CD4-positive, CD25-positive, alpha-beta regulatory T cell (primary cell): ENCODE measurements at regions not wholly inside any gene's neighbourhood (a gene's known extent, or its start where the extent isn't known, plus 50 kb on each side); places are given as distances from the start of the nearest gene placed in this dataset.
A peak's percentile ranks its signal among the peaks of the same experiment; 100 is the strongest.

ENCODE experiments used
- ATAC-seq, 2 donors: fragments of 150-1000 bp; cut with Tn5 transposase; one replicate each; pipeline ENCODE4 v1.10.0; 2021; ENCODE audit warnings: low read depth in 2 of 2, moderate number of reproducible peaks in 2 of 2, moderate library complexity in 1 of 2
- DNase-seq, 3 donors: peaks; one replicate each; pipeline versions ENCODE4 v3.0.0 to v3.0.0-alpha.2; 2012 to 2022; ENCODE audit warnings: mixed read lengths in 1 of 3
- H3K27ac ChIP-seq: one replicate; pipeline ENCODE4 v1.7.0; 2013; ENCODE audit warnings: mild to moderate bottlenecking, low read length; ENCODE audit not compliant: insufficient read depth, poor library complexity, severe bottlenecking
- H3K27me3 ChIP-seq: one replicate; pipeline ENCODE4 v1.7.0; 2013; ENCODE audit warnings: low read length; ENCODE audit not compliant: control insufficient read depth, insufficient read depth
- H3K36me3 ChIP-seq: one replicate; pipeline ENCODE4 v1.7.0; 2013; ENCODE audit warnings: mild to moderate bottlenecking, low read length, moderate library complexity; ENCODE audit not compliant: control insufficient read depth, insufficient read depth
- H3K4me1 ChIP-seq: 2 replicates; pipeline ENCODE4 v1.7.0; 2013; ENCODE audit warnings: mild to moderate bottlenecking, low read length; ENCODE audit not compliant: insufficient read depth, control insufficient read depth, poor library complexity, severe bottlenecking
- H3K4me3 ChIP-seq: one replicate; pipeline ENCODE4 v1.7.0; 2013; ENCODE audit warnings: low read depth, mild to moderate bottlenecking, low read length, moderate library complexity
- H3K9me3 ChIP-seq, 2 experiments: 1 replicate in 1 of 2; 2 replicates in 1 of 2; pipeline ENCODE4 v1.7.0; 2013; ENCODE audit warnings: low read length in 2 of 2, mild to moderate bottlenecking in 1 of 2, moderate library complexity in 1 of 2; ENCODE audit not compliant: control insufficient read depth in 2 of 2
- H3K27ac Mint-ChIP-seq, 3 donors: one replicate each; pipeline ENCODE4 v1.8.0; 2020 to 2022; ENCODE audit warnings: mild to moderate bottlenecking in 3 of 3, mixed read lengths in 3 of 3, moderate library complexity in 2 of 3
- H3K27me3 Mint-ChIP-seq: one replicate; pipeline ENCODE4 v1.8.0; 2022; ENCODE audit warnings: mild to moderate bottlenecking, mixed read lengths
- H3K36me3 Mint-ChIP-seq: one replicate; pipeline ENCODE4 v1.8.0; 2020; ENCODE audit warnings: mixed read lengths
- H3K4me1 Mint-ChIP-seq, 4 donors: one replicate each; pipeline ENCODE4 v1.8.0; 2020 to 2022; ENCODE audit warnings: mixed read lengths in 4 of 4, mild to moderate bottlenecking in 1 of 4
- H3K4me3 Mint-ChIP-seq, 4 donors: one replicate each; pipeline ENCODE4 v1.8.0; 2020 to 2022; ENCODE audit warnings: mild to moderate bottlenecking in 4 of 4, mixed read lengths in 4 of 4, moderate library complexity in 3 of 4
- H3K9me3 Mint-ChIP-seq, 7 donors: one replicate each; pipeline ENCODE4 v1.8.0; 2020 to 2022; ENCODE audit warnings: mixed read lengths in 7 of 7, mild to moderate bottlenecking in 3 of 7, moderate library complexity in 2 of 7

- Histone ChIP-seq H3K27me3 (no peaks in the 10 kb centered on the region), H3K4me1 (no peaks in the 10 kb centered on the region), H3K36me3 (no peaks in the 10 kb centered on the region), H3K9me3 (no peaks in the 10 kb centered on the region), H3K4me3 (no peak overlapping the region), H3K27ac (no peak overlapping the region)
- DNase-seq (no peak), ATAC-seq (no peak)
- peaks cover 0 to 11% (median 2%) of the 10 kb centered on the region in 7 donors for H3K9me3 Mint-ChIP-seq
- H3K27ac Mint-ChIP-seq: no peak overlapping the region
- H3K36me3 Mint-ChIP-seq: no peaks in the 10 kb centered on the region
- H3K27me3 Mint-ChIP-seq: no peaks in the 10 kb centered on the region
- no peaks in the 10 kb centered on the region for H3K4me1 Mint-ChIP-seq
- H3K4me3 Mint-ChIP-seq: no peak overlapping the region
Observed at GRCh38 chr5:99640646-99641045, 711.8 kb upstream of the CHD1 start.

- Mint-ChIP-seq H3K9me3 (peaks cover 0 to 11% (median 2%) of the 10 kb centered on the region in 7 donors), H3K4me3 (no peak overlapping the region), H3K4me1 (no peaks in the 10 kb centered on the region), H3K27me3 (no peaks in the 10 kb centered on the region), H3K27ac (no peak overlapping the region), H3K36me3 (no peaks in the 10 kb centered on the region)
- Histone ChIP-seq H3K4me1 (no peaks in the 10 kb centered on the region), H3K27ac (no peak overlapping the region), H3K9me3 (no peaks in the 10 kb centered on the region), H3K27me3 (no peaks in the 10 kb centered on the region), H3K36me3 (no peaks in the 10 kb centered on the region), H3K4me3 (no peak overlapping the region)
- ATAC-seq: peak in 1 of 2 donors; percentile 34
- DNase-seq: no peak
Observed at GRCh38 chr5:99639905-99640304, 711.1 kb upstream of the CHD1 start.

GRCh38 chr5:99636663-99637062 lies 707.9 kb upstream of the CHD1 start:
- Mint-ChIP-seq H3K9me3 (peaks cover 0 to 8% (median 6%) of the 10 kb centered on the region in 7 donors), H3K4me1 (no peaks in the 10 kb centered on the region), H3K27me3 (no peaks in the 10 kb centered on the region), H3K36me3 (no peaks in the 10 kb centered on the region), H3K27ac (no peak overlapping the region), H3K4me3 (no peak overlapping the region)
- Histone ChIP-seq H3K4me1 (no peaks in the 10 kb centered on the region), H3K4me3 (no peak overlapping the region), H3K27ac (no peak overlapping the region), H3K9me3 (no peaks in the 10 kb centered on the region), H3K27me3 (no peaks in the 10 kb centered on the region), H3K36me3 (no peaks in the 10 kb centered on the region)
- no peak for ATAC-seq
- DNase-seq: no peak

GRCh38 chr5:99621772-99622681 lies 693.2 kb upstream of the CHD1 start:
- Mint-ChIP-seq H3K27me3 (no peaks in the 10 kb centered on the region), H3K27ac (no peak overlapping the region), H3K36me3 (no peaks in the 10 kb centered on the region), H3K4me3 (no peak overlapping the region), H3K9me3 (peaks cover 0 to 10% (median 5%) of the 10 kb centered on the region in 7 donors), H3K4me1 (no peaks in the 10 kb centered on the region)
- no peak overlapping the region for H3K4me3 ChIP-seq
- H3K36me3 ChIP-seq: no peaks in the 10 kb centered on the region
- H3K4me1 ChIP-seq: no peaks in the 10 kb centered on the region
- DNase-seq: no peak
- no peak for ATAC-seq
- no peak overlapping the region for H3K27ac ChIP-seq
- no peaks in the 10 kb centered on the region for H3K9me3 ChIP-seq
- no peaks in the 10 kb centered on the region for H3K27me3 ChIP-seq

- Histone ChIP-seq H3K4me3 (no peak overlapping the region), H3K36me3 (no peaks in the 10 kb centered on the region), H3K4me1 (no peaks in the 10 kb centered on the region), H3K27me3 (no peaks in the 10 kb centered on the region), H3K9me3 (no peaks in the 10 kb centered on the region), H3K27ac (no peak overlapping the region)
- H3K36me3 Mint-ChIP-seq: no peaks in the 10 kb centered on the region
- no peaks in the 10 kb centered on the region for H3K27me3 Mint-ChIP-seq
- DNase-seq (no peak), ATAC-seq (no peak)
- no peaks in the 10 kb centered on the region for H3K4me1 Mint-ChIP-seq
- H3K4me3 Mint-ChIP-seq: no peak overlapping the region
- peaks cover 0 to 10% (median 0%) of the 10 kb centered on the region in 7 donors for H3K9me3 Mint-ChIP-seq
- H3K27ac Mint-ChIP-seq: no peak overlapping the region
Observed at GRCh38 chr5:99617335-99617734, 688.5 kb upstream of the CHD1 start.

GRCh38 chr5:99614888-99615287 lies 686.1 kb upstream of the CHD1 start:
- no peaks in the 10 kb centered on the region for H3K9me3 ChIP-seq
- Mint-ChIP-seq H3K9me3 (peaks cover 0 to 7% (median 0%) of the 10 kb centered on the region in 7 donors), H3K27ac (no peak overlapping the region)

GRCh38 chr5:99607124-99607523 lies 678.3 kb upstream of the CHD1 start:
- no peak for ATAC-seq

More at GRCh38 chr5:99614888-99615287, 686.1 kb upstream of the CHD1 start:
- no peak overlapping the region for H3K4me3 ChIP-seq
- no peak for DNase-seq
- H3K4me1 Mint-ChIP-seq: no peaks in the 10 kb centered on the region
- H3K36me3 Mint-ChIP-seq: no peaks in the 10 kb centered on the region
- H3K27me3 Mint-ChIP-seq: no peaks in the 10 kb centered on the region
- H3K36me3 ChIP-seq: no peaks in the 10 kb centered on the region
- no peak overlapping the region for H3K27ac ChIP-seq
- no peaks in the 10 kb centered on the region for H3K27me3 ChIP-seq
- no peak overlapping the region for H3K4me3 Mint-ChIP-seq
- no peak for ATAC-seq
- no peaks in the 10 kb centered on the region for H3K4me1 ChIP-seq

GRCh38 chr5:99605904-99606303 lies 677.1 kb upstream of the CHD1 start:
- peaks cover 0 to 12% (median 2%) of the 10 kb centered on the region in 7 donors for H3K9me3 Mint-ChIP-seq
- no peak overlapping the region for H3K4me3 ChIP-seq
- H3K27ac ChIP-seq: no peak overlapping the region
- no peaks in the 10 kb centered on the region for H3K4me1 ChIP-seq
- no peaks in the 10 kb centered on the region for H3K36me3 Mint-ChIP-seq
- DNase-seq (no peak), ATAC-seq (no peak)
- no peaks in the 10 kb centered on the region for H3K4me1 Mint-ChIP-seq
- no peak overlapping the region for H3K27ac Mint-ChIP-seq
- no peaks in the 10 kb centered on the region for H3K27me3 Mint-ChIP-seq
- no peaks in the 10 kb centered on the region for H3K36me3 ChIP-seq
- no peaks in the 10 kb centered on the region for H3K27me3 ChIP-seq
- no peaks in the 10 kb centered on the region for H3K9me3 ChIP-seq
- H3K4me3 Mint-ChIP-seq: no peak overlapping the region

More at GRCh38 chr5:99607124-99607523, 678.3 kb upstream of the CHD1 start:
- H3K4me3 Mint-ChIP-seq: no peak overlapping the region
- Histone ChIP-seq H3K27me3 (no peaks in the 10 kb centered on the region), H3K27ac (no peak overlapping the region), H3K36me3 (no peaks in the 10 kb centered on the region), H3K4me3 (no peak overlapping the region), H3K4me1 (no peaks in the 10 kb centered on the region), H3K9me3 (no peaks in the 10 kb centered on the region)
- no peaks in the 10 kb centered on the region for H3K4me1 Mint-ChIP-seq
- no peak for DNase-seq
- H3K27me3 Mint-ChIP-seq: no peaks in the 10 kb centered on the region
- no peaks in the 10 kb centered on the region for H3K36me3 Mint-ChIP-seq
- H3K27ac Mint-ChIP-seq: no peak overlapping the region
- H3K9me3 Mint-ChIP-seq: peaks cover 0 to 4% (median 2%) of the 10 kb centered on the region in 7 donors
